ENCODE measurements at regions not wholly inside any gene's neighbourhood (a gene's known extent, or its start where the extent isn't known, plus 50 kb on each side); places are given as distances from the start of the nearest gene placed in this dataset.
A peak's percentile ranks its signal among the peaks of the same experiment; 100 is the strongest.

DNA sequence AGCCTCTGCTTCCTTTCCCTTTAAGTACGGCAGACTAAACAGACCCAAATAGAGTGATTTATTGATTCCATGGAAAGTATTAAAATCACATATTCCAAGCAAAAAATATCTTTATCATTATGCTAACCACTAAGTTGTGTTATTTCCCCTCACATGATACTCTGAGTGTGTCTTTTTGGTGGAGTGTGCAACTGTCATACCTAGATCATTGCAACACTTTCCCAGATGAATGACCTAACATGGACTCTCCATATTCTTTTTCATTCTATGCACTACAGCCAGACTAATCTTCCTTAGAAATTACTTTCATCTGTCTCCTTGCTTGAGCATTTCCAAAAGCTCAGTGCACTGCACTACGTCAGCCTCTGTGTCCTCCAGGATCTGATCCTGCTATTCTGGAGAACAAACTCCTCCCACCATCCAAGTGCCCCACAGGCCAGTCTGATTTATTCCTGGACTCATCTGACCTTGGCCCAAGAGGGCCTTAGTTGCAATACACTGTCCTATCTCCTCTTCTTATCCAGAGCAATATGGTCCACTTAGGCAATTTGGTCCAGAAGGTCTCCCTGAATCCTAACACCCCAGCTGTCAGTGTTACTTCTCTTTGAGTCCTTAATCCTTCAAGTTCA is 263.3 kb upstream of the KLF6 start:
- H3K27ac ChIP-seq (ENCODE audit: low read length): no peak overlapping the region
- no peaks in the 10 kb centered on the region for H3K4me1 ChIP-seq (ENCODE audit: control insufficient read depth, insufficient read depth, low read length)
- WGBS (ENCODE audit: insufficient coverage): no CpG with 5 or more reads among the region's 2 CpGs
- H3K36me3 ChIP-seq (ENCODE audit: control insufficient read depth, insufficient read depth, low read length): no peaks in the 10 kb centered on the region
- H3K27me3 ChIP-seq (ENCODE audit: control insufficient read depth, insufficient read depth, low read length): no peaks in the 10 kb centered on the region
- no peaks in the 10 kb centered on the region for H3K9me3 ChIP-seq (replicated peaks; ENCODE audit: control insufficient read depth, low read depth, low read length)
- no peak for DNase-seq
- no peak overlapping the region for H3K4me3 ChIP-seq (ENCODE audit: low read length)

DNA sequence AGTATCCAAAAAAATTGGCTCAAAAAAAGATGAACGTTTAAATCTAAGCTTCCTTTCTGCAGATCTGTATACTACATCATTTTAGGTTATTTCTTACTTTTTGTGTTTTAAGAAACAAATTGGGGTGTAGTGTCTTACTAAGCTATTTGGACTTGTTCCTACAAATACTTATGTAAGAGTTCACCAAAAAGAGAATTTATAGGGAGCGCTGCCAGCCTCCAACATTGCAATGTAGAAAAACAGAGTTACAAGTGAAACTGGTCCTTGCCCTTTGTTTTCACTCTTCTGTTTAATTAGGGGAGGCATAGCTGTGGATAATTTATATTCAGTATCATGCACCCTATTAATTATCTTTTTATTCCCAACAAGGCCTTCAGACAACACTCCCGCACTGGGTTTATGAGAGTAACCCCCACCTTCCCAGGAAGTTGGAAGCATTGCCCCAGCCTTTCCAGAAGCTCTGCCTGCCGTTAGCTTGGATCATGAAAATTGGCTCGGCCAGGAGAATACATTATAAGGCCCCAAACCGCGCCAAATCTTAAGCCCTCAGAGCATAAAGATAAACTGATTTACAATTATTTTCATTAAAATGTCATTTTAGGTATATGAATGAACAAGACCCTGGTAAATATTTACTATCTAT is 261.8 kb upstream of the KLF6 start:
- 67% methylated on average over 1 of the region's 7 CpGs for WGBS (ENCODE audit: insufficient coverage)
- H3K9me3 ChIP-seq (replicated peaks; ENCODE audit: control insufficient read depth, low read depth, low read length): peaks cover 5% of the 10 kb centered on the region
- H3K36me3 ChIP-seq (ENCODE audit: control insufficient read depth, insufficient read depth, low read length): no peaks in the 10 kb centered on the region
- peak; percentile 61 for DNase-seq
- H3K27ac ChIP-seq (ENCODE audit: low read length): no peak overlapping the region
- H3K27me3 ChIP-seq (ENCODE audit: control insufficient read depth, insufficient read depth, low read length): no peaks in the 10 kb centered on the region
- H3K4me3 ChIP-seq (ENCODE audit: low read length): no peak overlapping the region
- no peaks in the 10 kb centered on the region for H3K4me1 ChIP-seq (ENCODE audit: control insufficient read depth, insufficient read depth, low read length)

DNA sequence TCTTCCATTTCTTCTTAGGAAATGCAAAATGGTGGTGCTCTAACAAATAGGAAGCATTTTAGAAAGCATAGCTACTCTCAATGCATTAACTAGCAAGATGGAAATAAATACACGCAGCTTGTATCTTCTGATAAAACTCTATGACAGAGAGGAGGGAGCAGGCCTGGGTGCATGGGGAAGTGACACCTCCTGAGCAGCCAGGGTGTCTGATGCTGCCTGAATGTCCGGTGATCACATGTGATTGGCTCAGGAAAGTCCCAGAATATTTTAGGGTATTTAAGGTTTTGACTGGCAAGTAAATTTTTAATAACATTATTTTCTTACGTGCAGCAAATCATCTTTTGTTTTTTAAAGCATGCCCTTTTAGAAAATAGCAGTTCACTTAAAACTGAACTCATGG is 261.0 kb upstream of the KLF6 start:
- no peaks in the 10 kb centered on the region for H3K27me3 ChIP-seq (ENCODE audit: control insufficient read depth, insufficient read depth, low read length)
- no CpG with 5 or more reads among the region's 3 CpGs for WGBS (ENCODE audit: insufficient coverage)
- no peaks in the 10 kb centered on the region for H3K36me3 ChIP-seq (ENCODE audit: control insufficient read depth, insufficient read depth, low read length)
- no peak for DNase-seq
- H3K4me3 ChIP-seq (ENCODE audit: low read length): no peak overlapping the region
- no peaks in the 10 kb centered on the region for H3K4me1 ChIP-seq (ENCODE audit: control insufficient read depth, insufficient read depth, low read length)
- peaks cover 13% of the 10 kb centered on the region for H3K9me3 ChIP-seq (replicated peaks; ENCODE audit: control insufficient read depth, low read depth, low read length)
- no peak overlapping the region for H3K27ac ChIP-seq (ENCODE audit: low read length)

DNA sequence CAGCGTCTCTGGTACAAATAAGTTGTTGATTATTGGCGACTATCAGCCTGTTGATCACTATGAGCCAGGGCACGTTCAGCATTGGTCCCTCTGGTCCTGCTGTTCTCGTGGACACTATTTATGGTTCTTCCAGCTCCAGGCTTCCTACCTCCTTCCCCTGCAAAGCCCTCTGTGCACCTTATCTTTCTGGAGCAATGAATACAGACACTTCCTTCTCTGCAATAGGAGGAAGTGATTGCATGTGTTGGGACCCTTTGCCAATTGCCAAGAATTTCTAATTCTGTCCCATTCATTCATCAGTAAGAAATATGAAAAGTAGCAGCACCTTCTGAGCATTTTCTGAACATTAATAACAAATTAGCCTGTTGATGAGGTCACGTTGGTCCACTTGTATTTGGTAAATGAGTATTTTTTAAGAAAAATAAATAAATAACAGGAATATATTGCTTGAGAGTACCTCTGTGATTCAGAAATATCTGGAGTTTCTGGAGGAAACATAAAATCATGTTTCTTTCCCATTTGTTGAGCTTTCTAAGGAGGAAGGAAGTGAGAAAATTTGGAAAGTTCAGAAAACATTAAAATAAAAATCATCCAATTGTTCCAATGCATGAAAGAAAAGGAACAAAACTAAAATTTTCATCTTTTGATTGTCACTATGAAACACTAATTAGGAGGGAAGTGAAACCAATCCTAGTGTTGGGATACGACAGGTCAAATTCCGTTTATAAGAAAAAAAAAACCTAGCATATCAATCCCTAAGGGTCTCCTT is 259.1 kb upstream of the KLF6 start:
- H3K36me3 ChIP-seq (ENCODE audit: control insufficient read depth, insufficient read depth, low read length): no peaks in the 10 kb centered on the region
- peaks cover 16% of the 10 kb centered on the region for H3K9me3 ChIP-seq (replicated peaks; ENCODE audit: control insufficient read depth, low read depth, low read length)
- no peaks in the 10 kb centered on the region for H3K27me3 ChIP-seq (ENCODE audit: control insufficient read depth, insufficient read depth, low read length)
- peak; percentile 43 for DNase-seq
- H3K4me1 ChIP-seq (ENCODE audit: control insufficient read depth, insufficient read depth, low read length): no peaks in the 10 kb centered on the region
- WGBS (ENCODE audit: insufficient coverage): 80% methylated on average over 1 of the region's 7 CpGs
- peak overlapping the region; percentile 31 for H3K27ac ChIP-seq (ENCODE audit: low read length)
- no peak overlapping the region for H3K4me3 ChIP-seq (ENCODE audit: low read length)

DNA sequence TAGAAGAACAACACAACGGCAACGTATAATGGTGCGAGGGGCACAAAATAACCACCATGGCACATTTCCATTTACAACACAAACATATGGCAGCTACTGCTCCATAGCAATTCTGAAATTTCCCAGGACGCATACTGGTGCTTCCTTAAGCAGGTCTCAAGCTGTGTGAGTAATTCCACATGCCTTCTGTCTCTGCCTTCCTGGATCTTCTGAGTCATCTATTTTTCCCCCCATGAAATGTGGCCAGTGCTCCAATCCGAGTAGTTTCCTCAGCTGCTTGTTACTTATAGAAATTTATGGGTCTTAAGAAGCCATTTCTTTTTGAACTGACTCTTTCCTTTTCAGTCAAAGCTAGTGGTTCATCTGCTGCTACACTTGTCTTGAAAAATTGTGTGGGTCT is 256.6 kb upstream of the KLF6 start:
- 100% methylated on average over 1 of the region's 5 CpGs for WGBS (ENCODE audit: insufficient coverage)
- Histone ChIP-seq H3K4me1 (ENCODE audit: control insufficient read depth, insufficient read depth, low read length) (no peaks in the 10 kb centered on the region), H3K36me3 (ENCODE audit: control insufficient read depth, insufficient read depth, low read length) (no peaks in the 10 kb centered on the region), H3K4me3 (ENCODE audit: low read length) (no peak overlapping the region), H3K27ac (ENCODE audit: low read length) (no peak overlapping the region), H3K9me3 (replicated peaks; ENCODE audit: control insufficient read depth, low read depth, low read length) (peaks cover 16% of the 10 kb centered on the region), H3K27me3 (ENCODE audit: control insufficient read depth, insufficient read depth, low read length) (no peaks in the 10 kb centered on the region)
- DNase-seq: no peak

DNA sequence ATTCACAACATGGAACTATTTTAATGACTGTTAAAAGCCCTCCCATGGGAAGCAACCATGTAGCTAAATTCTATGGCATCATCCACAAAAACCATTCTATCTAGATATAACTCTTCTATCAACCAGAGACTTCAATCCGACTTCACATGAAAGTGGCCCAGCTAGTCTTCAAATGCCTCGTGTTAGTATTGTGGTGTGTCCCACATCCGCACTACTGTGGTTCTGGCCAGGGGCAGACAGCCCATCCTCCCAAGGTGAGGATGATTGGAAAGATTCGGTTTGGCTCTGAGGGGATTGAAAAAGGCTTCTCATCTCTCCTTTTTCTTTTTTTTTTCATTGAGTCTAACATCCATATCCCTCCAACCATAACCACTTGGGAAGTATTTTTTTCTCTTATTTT is 253.0 kb upstream of the KLF6 start:
- H3K4me1 ChIP-seq (ENCODE audit: control insufficient read depth, insufficient read depth, low read length): peaks cover 7% of the 10 kb centered on the region
- no peak overlapping the region for H3K4me3 ChIP-seq (ENCODE audit: low read length)
- no peaks in the 10 kb centered on the region for H3K27me3 ChIP-seq (ENCODE audit: control insufficient read depth, insufficient read depth, low read length)
- no CpG with 5 or more reads among the region's 4 CpGs for WGBS (ENCODE audit: insufficient coverage)
- H3K27ac ChIP-seq (ENCODE audit: low read length): no peak overlapping the region
- H3K36me3 ChIP-seq (ENCODE audit: control insufficient read depth, insufficient read depth, low read length): no peaks in the 10 kb centered on the region
- H3K9me3 ChIP-seq (replicated peaks; ENCODE audit: control insufficient read depth, low read depth, low read length): peaks cover 16% of the 10 kb centered on the region
- DNase-seq: no peak

- H3K4me1 ChIP-seq (ENCODE audit: control insufficient read depth, insufficient read depth, low read length): peaks cover 7% of the 10 kb centered on the region
- no peak overlapping the region for H3K4me3 ChIP-seq (ENCODE audit: low read length)
- H3K27ac ChIP-seq (ENCODE audit: low read length): no peak overlapping the region
- no CpG with 5 or more reads among the region's 3 CpGs for WGBS (ENCODE audit: insufficient coverage)
- no peaks in the 10 kb centered on the region for H3K9me3 ChIP-seq (replicated peaks; ENCODE audit: control insufficient read depth, low read depth, low read length)
- no peaks in the 10 kb centered on the region for H3K27me3 ChIP-seq (ENCODE audit: control insufficient read depth, insufficient read depth, low read length)
- no peak for DNase-seq
- no peaks in the 10 kb centered on the region for H3K36me3 ChIP-seq (ENCODE audit: control insufficient read depth, insufficient read depth, low read length)
These were observed 250.6 kb upstream of the KLF6 start for GRCh38 chr10:4035599-4035945.

GRCh38 chr10:4034907-4035598 is 250.0 kb upstream of the KLF6 start:
- DNase-seq: peak; percentile 34

DNA sequence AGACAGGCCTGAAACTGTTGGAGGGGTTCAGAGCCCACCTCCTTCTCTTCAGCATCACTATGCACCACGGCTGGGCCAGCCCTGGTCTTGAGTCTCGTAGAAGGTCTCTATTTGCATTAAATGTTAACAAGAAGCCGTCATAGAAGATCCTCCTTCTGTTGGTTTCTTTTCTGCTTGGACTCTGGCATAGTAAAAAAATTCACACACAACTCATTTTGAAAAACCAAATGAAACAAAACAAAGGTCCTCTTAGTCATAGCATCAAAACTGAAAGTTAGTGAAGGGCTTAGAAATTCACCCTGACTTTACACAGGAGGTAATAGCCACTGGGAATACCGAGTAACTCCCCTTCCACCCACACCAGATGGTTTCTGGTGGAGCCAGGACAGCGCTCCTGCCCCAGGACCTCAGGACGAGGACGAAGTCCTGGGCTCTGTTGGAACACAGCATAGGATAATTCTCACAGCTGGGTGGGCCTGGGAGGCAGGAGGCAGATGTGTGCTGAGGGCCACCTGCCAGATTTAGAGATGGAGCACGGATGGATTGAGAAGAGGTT is 248.4 kb upstream of the KLF6 start:
- 63% methylated on average over 5 of the region's 8 CpGs for WGBS (ENCODE audit: insufficient coverage)
- no peak overlapping the region for H3K27ac ChIP-seq (ENCODE audit: low read length)
- DNase-seq: no peak
- peaks cover 7% of the 10 kb centered on the region for H3K4me1 ChIP-seq (ENCODE audit: control insufficient read depth, insufficient read depth, low read length)
- no peaks in the 10 kb centered on the region for H3K9me3 ChIP-seq (replicated peaks; ENCODE audit: control insufficient read depth, low read depth, low read length)
- H3K36me3 ChIP-seq (ENCODE audit: control insufficient read depth, insufficient read depth, low read length): no peaks in the 10 kb centered on the region
- H3K4me3 ChIP-seq (ENCODE audit: low read length): no peak overlapping the region
- H3K27me3 ChIP-seq (ENCODE audit: control insufficient read depth, insufficient read depth, low read length): no peaks in the 10 kb centered on the region

More at GRCh38 chr10:4034907-4035598, 250.0 kb upstream of the KLF6 start:
- WGBS (ENCODE audit: insufficient coverage): 46% methylated on average over 5 of the region's 15 CpGs
- peaks cover 7% of the 10 kb centered on the region for H3K4me1 ChIP-seq (ENCODE audit: control insufficient read depth, insufficient read depth, low read length)
- no peak overlapping the region for H3K27ac ChIP-seq (ENCODE audit: low read length)
- H3K36me3 ChIP-seq (ENCODE audit: control insufficient read depth, insufficient read depth, low read length): no peaks in the 10 kb centered on the region
- no peaks in the 10 kb centered on the region for H3K27me3 ChIP-seq (ENCODE audit: control insufficient read depth, insufficient read depth, low read length)
- no peaks in the 10 kb centered on the region for H3K9me3 ChIP-seq (replicated peaks; ENCODE audit: control insufficient read depth, low read depth, low read length)
- no peak overlapping the region for H3K4me3 ChIP-seq (ENCODE audit: low read length)

- Histone ChIP-seq H3K4me1 (ENCODE audit: control insufficient read depth, insufficient read depth, low read length) (peaks cover 5% of the 10 kb centered on the region), H3K36me3 (ENCODE audit: control insufficient read depth, insufficient read depth, low read length) (no peaks in the 10 kb centered on the region), H3K4me3 (ENCODE audit: low read length) (no peak overlapping the region), H3K9me3 (replicated peaks; ENCODE audit: control insufficient read depth, low read depth, low read length) (no peaks in the 10 kb centered on the region), H3K27me3 (ENCODE audit: control insufficient read depth, insufficient read depth, low read length) (no peaks in the 10 kb centered on the region), H3K27ac (ENCODE audit: low read length) (no peak overlapping the region)
- WGBS (ENCODE audit: insufficient coverage): 94% methylated on average over 5 of the region's 8 CpGs
- DNase-seq: no peak
These were observed 244.9 kb upstream of the KLF6 start for GRCh38 chr10:4029866-4030265.
